Loucy (cell line): ENCODE measurements at regions not wholly inside any gene's neighbourhood (a gene's known extent, or its start where the extent isn't known, plus 50 kb on each side); places are given as distances from the start of the nearest gene placed in this dataset.

Experiments used
- H2AFZ ChIP-seq: fragments of 200-600 bp; sonication (generic); 2 replicates; pipeline ENCODE4 v1.6.0; 2016; ENCODE audit warnings: antibody characterized with exemption, mild to moderate bottlenecking, low read length, moderate library complexity
- H3F3A ChIP-seq: fragments of 200-600 bp; 2 replicates; pipeline ENCODE4 v1.6.0; 2016; ENCODE audit warnings: antibody characterized with exemption, low read depth, mild to moderate bottlenecking
- H3K27me3 ChIP-seq: fragments of 200-600 bp; sonication (generic); 2 replicates; pipeline ENCODE4 v1.6.1; 2014; ENCODE audit warnings: low read length, mild to moderate bottlenecking; ENCODE audit not compliant: insufficient read depth, poor library complexity, severe bottlenecking
- H3K36me3 ChIP-seq: fragments of 200-600 bp; sonication (generic); 2 replicates; pipeline ENCODE4 v1.6.1; 2016; ENCODE audit warnings: low read length; ENCODE audit not compliant: insufficient read depth
- H3K4me1 ChIP-seq: fragments of 200-600 bp; sonication (generic); 2 replicates; pipeline ENCODE4 v1.5.1; 2014; ENCODE audit warnings: low read length, mild to moderate bottlenecking; ENCODE audit not compliant: insufficient read depth, poor library complexity, severe bottlenecking
- H3K4me2 ChIP-seq: fragments of 200-600 bp; sonication (generic); 2 replicates; pipeline ENCODE4 v1.6.0; 2014; ENCODE audit warnings: antibody characterized with exemption, low read length, low read depth, mild to moderate bottlenecking; ENCODE audit not compliant: poor library complexity, severe bottlenecking
- H3K4me3 ChIP-seq: fragments of 200-600 bp; sonication (generic); 2 replicates; pipeline ENCODE4 v1.5.1; 2014; ENCODE audit warnings: low read length, mild to moderate bottlenecking, mixed read lengths; ENCODE audit not compliant: poor library complexity, severe bottlenecking
- H3K79me2 ChIP-seq: fragments of 200-600 bp; sonication (generic); 2 replicates; pipeline ENCODE4 v1.6.1; 2014; ENCODE audit warnings: low read length; ENCODE audit not compliant: insufficient read depth
- H3K9ac ChIP-seq: fragments of 200-600 bp; sonication (generic); 2 replicates; pipeline ENCODE4 v1.6.0; 2014; ENCODE audit warnings: mild to moderate bottlenecking, low read depth, low read length, moderate library complexity; ENCODE audit not compliant: poor library complexity, severe bottlenecking
- H3K9me2 ChIP-seq: fragments of 200-600 bp; sonication (generic); replicated peaks from 2 replicates; pipeline ENCODE4 v1.6.1; 2016; ENCODE audit warnings: low read depth, low read length, mixed read lengths
- H3K9me3 ChIP-seq: fragments of 200-600 bp; sonication (generic); 2 replicates; pipeline ENCODE4 v1.6.1; 2014; ENCODE audit warnings: mild to moderate bottlenecking, antibody characterized with exemption, low read length, low read depth; ENCODE audit not compliant: insufficient read depth
- H4K20me1 ChIP-seq: fragments of 200-600 bp; sonication (generic); 2 replicates; pipeline ENCODE4 v1.6.0; 2014; ENCODE audit warnings: antibody characterized with exemption, low read length, mild to moderate bottlenecking; ENCODE audit not compliant: insufficient read depth, poor library complexity, severe bottlenecking
- EZH2phosphoT487 ChIP-seq: fragments of 200-600 bp; IDR thresholded peaks from 2 replicates; pipeline ENCODE4 v1.6.1; 2018; ENCODE audit warnings: antibody characterized with exemption, mild to moderate bottlenecking, moderate library complexity, borderline replicate concordance
- TF ChIP-seq, protein P1 (sequence below): fragments of 200-600 bp; sonication (generic); conservative IDR thresholded peaks from 2 replicates; pipeline ENCODE4 v1.5.1; 2014; ENCODE audit warnings: mild to moderate bottlenecking, antibody characterized with exemption, low read length

DNA sequence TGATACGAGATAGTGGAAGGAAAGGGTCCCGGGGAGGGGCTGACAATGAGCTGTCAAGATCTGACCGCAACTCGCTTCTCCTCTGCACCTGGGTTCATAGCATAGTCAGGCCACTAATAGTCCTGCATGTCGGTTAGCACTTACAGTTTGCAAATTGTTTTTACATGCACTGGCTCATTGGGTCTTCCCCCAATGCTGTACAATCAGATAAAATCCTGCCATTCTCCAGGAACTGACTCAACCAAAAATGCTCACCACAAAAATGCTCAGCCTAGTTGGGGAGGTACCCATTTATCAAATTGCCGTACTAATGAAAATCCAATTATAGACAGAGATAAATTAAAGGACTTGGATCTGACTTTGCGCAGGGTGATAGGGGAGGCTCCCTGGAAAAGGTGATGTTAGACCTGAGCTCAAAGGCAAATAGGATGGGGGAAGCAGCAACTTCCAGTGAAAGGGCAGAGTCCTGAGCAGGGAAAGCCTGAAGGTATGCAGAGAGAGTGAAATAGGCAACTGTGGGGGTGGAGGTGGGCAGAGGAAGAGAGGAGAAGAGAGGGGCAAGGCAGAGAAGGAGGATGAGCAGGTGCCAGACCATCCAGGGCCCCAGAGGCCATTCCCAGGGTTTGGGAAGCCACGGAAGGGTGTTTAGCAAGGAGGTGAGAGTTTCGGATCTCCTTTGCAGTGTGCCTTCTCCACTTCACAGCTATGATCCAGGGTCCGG, 326.1 kb upstream of the TSHZ3 start:
- Histone ChIP-seq H3F3A (no peaks in the 10 kb centered on the region), H3K4me3 (no peak overlapping the region), H3K4me1 (no peaks in the 10 kb centered on the region), H2AFZ (no peak overlapping the region), H3K9me3 (0 out of 2 replicates have a peak, but pooled peaks cover 3% of the 10 kb centered on the region), H4K20me1 (no peaks in the 10 kb centered on the region), H3K36me3 (no peaks in the 10 kb centered on the region), H3K9ac (no peak overlapping the region), H3K79me2 (no peaks in the 10 kb centered on the region), H3K27me3 (no peaks in the 10 kb centered on the region), H3K9me2 (no peaks in the 10 kb centered on the region), H3K4me2 (no peak overlapping the region)
- TF ChIP-seq EZH2phosphoT487 = no peak
- TF ChIP-seq, protein P1, sequence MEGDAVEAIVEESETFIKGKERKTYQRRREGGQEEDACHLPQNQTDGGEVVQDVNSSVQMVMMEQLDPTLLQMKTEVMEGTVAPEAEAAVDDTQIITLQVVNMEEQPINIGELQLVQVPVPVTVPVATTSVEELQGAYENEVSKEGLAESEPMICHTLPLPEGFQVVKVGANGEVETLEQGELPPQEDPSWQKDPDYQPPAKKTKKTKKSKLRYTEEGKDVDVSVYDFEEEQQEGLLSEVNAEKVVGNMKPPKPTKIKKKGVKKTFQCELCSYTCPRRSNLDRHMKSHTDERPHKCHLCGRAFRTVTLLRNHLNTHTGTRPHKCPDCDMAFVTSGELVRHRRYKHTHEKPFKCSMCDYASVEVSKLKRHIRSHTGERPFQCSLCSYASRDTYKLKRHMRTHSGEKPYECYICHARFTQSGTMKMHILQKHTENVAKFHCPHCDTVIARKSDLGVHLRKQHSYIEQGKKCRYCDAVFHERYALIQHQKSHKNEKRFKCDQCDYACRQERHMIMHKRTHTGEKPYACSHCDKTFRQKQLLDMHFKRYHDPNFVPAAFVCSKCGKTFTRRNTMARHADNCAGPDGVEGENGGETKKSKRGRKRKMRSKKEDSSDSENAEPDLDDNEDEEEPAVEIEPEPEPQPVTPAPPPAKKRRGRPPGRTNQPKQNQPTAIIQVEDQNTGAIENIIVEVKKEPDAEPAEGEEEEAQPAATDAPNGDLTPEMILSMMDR = no peak

DNA sequence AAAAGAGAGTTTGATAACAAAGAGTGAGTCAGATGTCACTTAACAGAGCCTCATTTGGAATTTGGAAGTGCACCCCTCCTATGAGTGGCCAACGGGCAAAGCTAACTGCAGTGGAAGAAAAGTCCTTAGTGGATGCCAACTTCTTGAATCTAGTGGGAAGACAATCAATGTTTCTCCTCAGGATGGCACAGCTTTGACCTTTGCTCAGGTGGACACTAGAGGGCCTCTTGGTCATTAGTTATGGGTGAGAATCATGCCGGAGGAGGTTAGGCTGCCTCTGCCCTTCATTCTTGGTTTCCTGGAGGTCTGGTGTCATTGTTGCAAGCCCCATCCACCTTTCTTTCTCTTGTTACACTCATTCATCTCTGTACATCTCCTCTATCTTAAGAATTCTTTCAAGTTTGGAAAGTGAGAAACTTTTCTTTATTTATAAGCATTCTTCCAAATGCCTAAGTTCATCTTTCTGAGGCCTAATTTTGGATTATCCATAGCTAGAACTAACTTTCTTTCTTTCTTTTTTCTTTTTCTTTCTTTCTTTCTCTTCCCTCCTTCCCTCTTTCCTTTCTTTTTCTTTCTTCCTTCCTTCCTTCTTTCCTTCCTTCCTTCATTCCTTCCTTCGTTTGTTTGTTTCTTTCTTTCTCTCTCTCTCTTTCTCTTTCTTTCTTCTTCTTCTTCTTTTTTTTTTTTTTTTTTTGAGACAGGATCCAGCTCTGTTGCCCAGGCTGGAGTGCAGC, 327.2 kb upstream of the TSHZ3 start:
- Histone ChIP-seq H3K79me2 (no peaks in the 10 kb centered on the region), H3F3A (no peaks in the 10 kb centered on the region), H4K20me1 (no peaks in the 10 kb centered on the region), H3K9me3 (0 out of 2 replicates have a peak, but pooled peaks cover 3% of the 10 kb centered on the region), H3K4me2 (no peak overlapping the region), H2AFZ (no peak overlapping the region), H3K9me2 (no peaks in the 10 kb centered on the region), H3K4me1 (no peaks in the 10 kb centered on the region), H3K36me3 (no peaks in the 10 kb centered on the region), H3K9ac (no peak overlapping the region), H3K27me3 (no peaks in the 10 kb centered on the region), H3K4me3 (no peak overlapping the region)
- TF ChIP-seq, protein P1 = no peak
- TF ChIP-seq EZH2phosphoT487 = no peak

DNA sequence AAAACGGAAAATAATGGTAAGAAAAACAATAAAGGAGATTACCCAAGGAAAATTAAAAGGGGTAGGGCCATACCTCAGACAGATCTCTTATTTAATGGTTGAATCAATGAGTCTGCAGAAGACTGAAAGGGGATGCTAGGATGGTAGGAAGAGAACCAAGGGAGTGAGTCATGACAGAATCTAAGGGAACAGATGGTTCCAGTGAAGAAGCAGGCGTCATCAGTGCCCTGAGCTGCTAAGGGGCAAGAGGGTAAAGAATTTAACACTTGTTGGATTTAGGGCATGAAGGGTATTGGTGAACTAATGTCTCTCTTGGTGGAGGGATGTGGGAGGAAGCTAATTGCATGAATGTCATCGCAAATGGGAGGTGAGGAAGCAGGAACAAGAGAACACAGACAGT, 329.2 kb upstream of the TSHZ3 start:
- no peaks in the 10 kb centered on the region for H3K27me3 ChIP-seq
- TF ChIP-seq EZH2phosphoT487 = no peak
- TF ChIP-seq, protein P1 = no peak
- H3K9ac ChIP-seq = no peak overlapping the region
- no peaks in the 10 kb centered on the region for H4K20me1 ChIP-seq
- H3K4me3 ChIP-seq = no peak overlapping the region
- H3F3A ChIP-seq = no peaks in the 10 kb centered on the region
- H3K4me1 ChIP-seq = no peaks in the 10 kb centered on the region
- no peak overlapping the region for H2AFZ ChIP-seq
- H3K9me2 ChIP-seq = no peaks in the 10 kb centered on the region
- H3K9me3 ChIP-seq = no peaks in the 10 kb centered on the region
- no peak overlapping the region for H3K4me2 ChIP-seq
- no peaks in the 10 kb centered on the region for H3K36me3 ChIP-seq
- H3K79me2 ChIP-seq = no peaks in the 10 kb centered on the region
